CD8-positive, alpha-beta memory T cell (primary cell): ENCODE measurements at regions not wholly inside any gene's neighbourhood (a gene's known extent, or its start where the extent isn't known, plus 50 kb on each side); places are given as distances from the start of the nearest gene placed in this dataset.
A peak's percentile ranks its signal among the peaks of the same experiment; 100 is the strongest.
"Not testable (repeated sequence)": the region's sequence is repeated elsewhere in the genome, so short reads cannot be mapped to it uniquely, and the experiment has no call there.

Source experiments
- CTCF ChIA-PET: fragments of 350-600 bp; sonication (Branson Sonifier 250); formaldehyde crosslinking; loops from one replicate; lab custom pipeline; 2021; ENCODE audit warnings: antibody characterized with exemption; lab: Charles Lee
- POLR2A ChIA-PET: fragments of 350-600 bp; sonication (Branson Sonifier 250); formaldehyde crosslinking; loops from one replicate; lab custom pipeline; 2021; ENCODE audit warnings: antibody characterized with exemption; lab: Charles Lee
- DNase-seq, 5 donors: peaks; one replicate each; pipeline versions ENCODE4 v3.0.0 to v3.0.0-alpha.2; 2020 to 2022; ENCODE audit warnings: mixed read lengths in 1 of 5
- H3K27ac ChIP-seq: one replicate; pipeline ENCODE4 v1.7.0; 2013; ENCODE audit warnings: low read depth, mild to moderate bottlenecking, low read length, moderate library complexity
- H3K27me3 ChIP-seq: 2 replicates; pipeline ENCODE4 v1.7.0; 2013; ENCODE audit warnings: low read length, mild to moderate bottlenecking; ENCODE audit not compliant: insufficient read depth, poor library complexity, severe bottlenecking
- H3K36me3 ChIP-seq: 2 replicates; pipeline ENCODE4 v1.7.0; 2013; ENCODE audit warnings: mild to moderate bottlenecking, low read length, moderate library complexity; ENCODE audit not compliant: insufficient read depth
- H3K4me1 ChIP-seq: 2 replicates; pipeline ENCODE4 v1.7.0; 2013; ENCODE audit warnings: mild to moderate bottlenecking, low read length, moderate library complexity; ENCODE audit not compliant: insufficient read depth
- H3K4me3 ChIP-seq: 2 replicates; pipeline ENCODE4 v1.7.0; 2013; ENCODE audit warnings: mild to moderate bottlenecking, low read length
- H3K9me3 ChIP-seq: 2 replicates; pipeline ENCODE4 v1.7.0; 2013; ENCODE audit warnings: mild to moderate bottlenecking, low read length
- H3K27ac Mint-ChIP-seq, 8 donors: one replicate each; pipeline ENCODE4 v1.8.0; 2020 to 2021; ENCODE audit warnings: mixed read lengths in 8 of 8, mild to moderate bottlenecking in 6 of 8, inconsistent platforms in 3 of 8, moderate library complexity in 3 of 8
- H3K27me3 Mint-ChIP-seq, 2 donors: one replicate each; pipeline ENCODE4 v1.8.0; 2020 to 2021; ENCODE audit warnings: mixed read lengths in 2 of 2, mild to moderate bottlenecking in 1 of 2, moderate library complexity in 1 of 2
- H3K36me3 Mint-ChIP-seq, 3 donors: one replicate each; pipeline ENCODE4 v1.8.0; 2020 to 2021; ENCODE audit warnings: mixed read lengths in 3 of 3, inconsistent platforms in 1 of 3, mild to moderate bottlenecking in 1 of 3
- H3K4me1 Mint-ChIP-seq, 3 donors: one replicate each; pipeline ENCODE4 v1.8.0; 2020 to 2021; ENCODE audit warnings: mixed read lengths in 3 of 3, inconsistent platforms in 1 of 3, mild to moderate bottlenecking in 1 of 3
- H3K4me3 Mint-ChIP-seq, 7 donors: one replicate each; pipeline ENCODE4 v1.8.0; 2020 to 2021; ENCODE audit warnings: mixed read lengths in 7 of 7, mild to moderate bottlenecking in 6 of 7, moderate library complexity in 4 of 7, inconsistent platforms in 2 of 7
- H3K9me3 Mint-ChIP-seq, 5 donors: one replicate each; pipeline ENCODE4 v1.8.0; 2020 to 2022; ENCODE audit warnings: mixed read lengths in 5 of 5, mild to moderate bottlenecking in 3 of 5, moderate library complexity in 2 of 5, inconsistent platforms in 1 of 5

DNA sequence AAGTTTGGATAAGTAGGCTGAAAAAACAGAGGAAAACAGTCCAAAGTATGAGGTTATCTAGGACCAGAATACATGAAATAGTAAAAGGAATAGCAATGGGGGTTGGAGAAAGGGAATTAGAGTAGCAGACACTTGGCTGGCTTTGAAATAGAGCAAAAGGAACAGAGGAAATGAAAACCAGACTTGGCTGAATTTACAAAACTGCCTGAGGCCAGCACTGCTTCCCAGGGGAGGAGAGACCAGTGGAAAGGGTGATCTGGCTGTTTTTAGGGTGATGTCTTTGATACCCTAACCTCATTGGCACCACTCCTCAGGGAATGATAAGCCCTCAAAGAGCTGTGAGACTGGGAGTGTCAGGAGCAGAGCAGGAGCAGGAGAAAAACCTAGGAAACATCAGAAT is 413.4 kb upstream of the SLC30A5 start:
- H3K36me3 Mint-ChIP-seq = peaks cover 0 to 2% (median 0%) of the 10 kb centered on the region in 3 donors
- DNase-seq = no peak
- H3K36me3 ChIP-seq = no peaks in the 10 kb centered on the region
- H3K4me3 ChIP-seq = no peak overlapping the region
- ChIA-PET CTCF (no interaction called here), POLR2A (no interaction called here)
- no peaks in the 10 kb centered on the region for H3K4me1 Mint-ChIP-seq
- H3K27me3 ChIP-seq = no peaks in the 10 kb centered on the region
- no peak overlapping the region for H3K4me3 Mint-ChIP-seq
- H3K27ac Mint-ChIP-seq = no peak overlapping the region
- no peaks in the 10 kb centered on the region for H3K9me3 ChIP-seq
- H3K27ac ChIP-seq = no peak overlapping the region
- peaks cover 7 to 11% of the 10 kb centered on the region in 2 donors for H3K27me3 Mint-ChIP-seq
- no peaks in the 10 kb centered on the region for H3K4me1 ChIP-seq
- no peaks in the 10 kb centered on the region for H3K9me3 Mint-ChIP-seq

DNA sequence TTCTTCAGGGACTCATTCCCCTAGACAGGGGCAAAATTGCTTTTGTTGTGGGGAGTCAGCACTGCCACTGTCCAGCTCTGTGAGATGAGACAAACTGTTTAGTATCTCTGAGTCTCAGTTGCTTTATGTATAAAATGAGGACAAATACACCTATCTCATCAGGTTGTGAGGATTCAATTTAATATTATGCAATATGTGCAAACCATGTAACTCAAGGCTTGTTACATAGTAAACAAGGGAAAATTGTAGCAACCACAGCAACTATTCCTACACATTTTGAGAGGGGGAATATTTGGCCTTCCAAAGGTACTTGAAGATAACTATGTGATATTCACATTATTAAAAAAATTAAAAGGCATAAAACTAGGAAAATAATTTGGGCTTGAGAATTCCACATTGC is 411.9 kb upstream of the SLC30A5 start:
- Mint-ChIP-seq H3K27me3 (peaks cover 7 to 11% of the 10 kb centered on the region in 2 donors), H3K36me3 (peaks cover 0 to 2% (median 0%) of the 10 kb centered on the region in 3 donors), H3K27ac (no peak overlapping the region), H3K4me1 (no peaks in the 10 kb centered on the region), H3K4me3 (no peak overlapping the region), H3K9me3 (no peaks in the 10 kb centered on the region)
- DNase-seq = no peak
- no peaks in the 10 kb centered on the region for H3K36me3 ChIP-seq
- no peaks in the 10 kb centered on the region for H3K27me3 ChIP-seq
- no peaks in the 10 kb centered on the region for H3K4me1 ChIP-seq
- POLR2A ChIA-PET = no interaction called here
- H3K4me3 ChIP-seq = no peak overlapping the region
- CTCF ChIA-PET = no interaction called here
- no peaks in the 10 kb centered on the region for H3K9me3 ChIP-seq
- H3K27ac ChIP-seq = no peak overlapping the region

DNA sequence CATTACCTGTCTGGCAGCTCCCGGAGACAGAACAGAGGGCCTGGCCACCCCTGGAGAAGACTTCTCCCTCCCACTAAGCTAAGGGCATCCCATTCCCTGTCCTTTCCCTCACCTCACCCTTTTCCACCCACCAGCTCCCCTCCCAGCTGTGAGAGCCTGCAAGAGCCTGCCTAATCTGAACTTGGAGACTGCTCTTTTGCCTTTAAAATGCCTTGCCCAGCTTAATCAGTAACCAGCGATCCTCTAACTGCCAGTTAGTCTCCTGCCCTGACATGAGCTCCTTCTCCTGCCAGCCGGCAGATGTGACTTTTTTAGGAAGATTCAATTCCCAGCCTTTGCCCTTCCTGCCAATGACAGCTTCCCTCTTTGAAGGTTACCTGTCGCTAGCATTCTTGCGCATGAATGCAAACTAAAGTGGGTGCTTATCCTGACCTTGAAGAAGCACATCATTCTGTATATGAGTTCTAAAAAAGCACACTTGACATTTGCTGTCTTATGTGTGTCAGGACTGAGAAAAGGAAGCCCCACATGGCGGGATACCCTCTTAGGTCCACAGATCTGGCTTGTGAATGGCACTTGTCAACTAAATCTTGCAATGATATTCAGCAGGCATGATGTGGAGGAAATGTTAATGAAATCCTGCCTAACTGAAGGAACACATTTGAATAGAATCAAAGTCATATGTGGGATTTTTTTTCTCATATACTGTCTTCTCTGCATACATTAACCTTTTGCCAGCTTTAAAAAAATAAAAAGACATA is 411.2 kb upstream of the SLC30A5 start:
- H3K27me3 Mint-ChIP-seq = peaks cover 7 to 11% of the 10 kb centered on the region in 2 donors
- no peaks in the 10 kb centered on the region for H3K4me1 Mint-ChIP-seq
- H3K27ac ChIP-seq = no peak overlapping the region
- H3K9me3 ChIP-seq = no peaks in the 10 kb centered on the region
- no peak overlapping the region for H3K4me3 ChIP-seq
- peak overlapping the region in 1 of 8 donors; percentile 26 for H3K27ac Mint-ChIP-seq
- no peaks in the 10 kb centered on the region for H3K36me3 Mint-ChIP-seq
- POLR2A ChIA-PET = no interaction called here
- no peaks in the 10 kb centered on the region for H3K4me1 ChIP-seq
- no peak for DNase-seq
- H3K27me3 ChIP-seq = no peaks in the 10 kb centered on the region
- H3K36me3 ChIP-seq = no peaks in the 10 kb centered on the region
- CTCF ChIA-PET = no interaction called here
- no peaks in the 10 kb centered on the region for H3K9me3 Mint-ChIP-seq
- no peak overlapping the region for H3K4me3 Mint-ChIP-seq

DNA sequence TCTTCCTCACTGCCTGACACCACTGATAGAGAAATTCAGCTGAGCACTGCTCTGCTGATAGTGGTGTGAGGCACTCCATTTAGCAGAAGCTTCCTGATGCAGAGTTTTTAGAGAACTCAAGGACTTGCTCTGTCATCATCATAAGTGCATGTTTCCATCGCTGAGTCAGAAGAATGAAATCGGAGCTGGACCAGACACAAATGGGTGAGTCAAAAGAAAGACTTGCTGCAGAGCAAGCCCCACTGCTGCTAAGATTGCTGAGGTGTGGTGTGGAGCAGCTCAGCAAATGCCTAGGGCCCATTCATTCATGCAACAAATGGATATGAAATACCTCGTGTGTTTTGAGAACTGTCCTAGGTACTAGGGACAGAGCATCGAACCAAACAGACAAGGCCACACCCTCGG is 410.2 kb upstream of the SLC30A5 start:
- no peak for DNase-seq
- H3K36me3 ChIP-seq = no peaks in the 10 kb centered on the region
- CTCF ChIA-PET = no interaction called here
- Mint-ChIP-seq H3K4me1 (no peaks in the 10 kb centered on the region), H3K27ac (no peak overlapping the region), H3K36me3 (no peaks in the 10 kb centered on the region), H3K27me3 (peaks cover 7 to 11% of the 10 kb centered on the region in 2 donors), H3K9me3 (no peaks in the 10 kb centered on the region), H3K4me3 (no peak overlapping the region)
- POLR2A ChIA-PET = no interaction called here
- H3K4me3 ChIP-seq = no peak overlapping the region
- H3K4me1 ChIP-seq = no peaks in the 10 kb centered on the region
- H3K9me3 ChIP-seq = no peaks in the 10 kb centered on the region
- H3K27me3 ChIP-seq = no peaks in the 10 kb centered on the region
- H3K27ac ChIP-seq = no peak overlapping the region

DNA sequence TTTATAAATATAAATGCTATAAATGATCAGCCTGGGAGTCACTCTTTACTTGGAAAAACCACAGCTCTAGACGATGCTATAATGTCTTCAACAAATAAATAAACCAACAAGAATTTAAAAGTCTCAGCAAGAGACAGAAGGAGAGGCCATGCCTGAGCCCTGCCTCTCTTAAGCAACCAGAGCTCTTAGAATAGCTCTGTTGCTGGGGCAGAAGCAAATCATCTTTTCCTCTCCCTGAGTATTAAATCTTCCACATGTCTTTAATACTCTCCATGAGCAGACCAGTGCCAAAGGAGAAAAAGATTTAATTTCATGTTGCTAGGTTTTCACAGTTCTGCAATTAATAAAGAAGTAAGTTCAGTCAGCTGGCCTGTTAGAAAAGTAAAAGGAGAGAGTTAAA is 408.0 kb upstream of the SLC30A5 start:
- peaks cover 7 to 8% of the 10 kb centered on the region in 2 donors for H3K27me3 Mint-ChIP-seq
- CTCF ChIA-PET = no interaction called here

DNA sequence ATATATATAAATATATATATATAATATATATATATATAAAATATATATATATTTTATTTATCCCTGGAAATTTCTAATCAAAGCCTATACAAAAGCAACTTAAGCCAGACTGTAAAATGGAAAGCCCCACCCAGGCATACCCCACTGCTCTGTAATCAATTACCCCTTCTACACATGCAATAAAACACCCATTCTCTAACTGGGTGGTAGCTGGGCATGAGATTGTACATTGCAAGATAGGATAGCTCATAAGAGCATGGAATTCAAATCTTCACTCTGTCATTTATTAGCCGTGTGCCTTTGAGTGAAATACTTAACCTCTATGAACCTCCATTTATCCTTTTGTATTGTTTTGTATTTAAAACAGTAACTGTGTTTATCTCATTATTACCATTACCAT is 405.3 kb upstream of the SLC30A5 start:
- Histone ChIP-seq H3K4me3 (no peak overlapping the region), H3K9me3 (no peaks in the 10 kb centered on the region), H3K27me3 (no peaks in the 10 kb centered on the region), H3K27ac (no peak overlapping the region), H3K36me3 (no peaks in the 10 kb centered on the region), H3K4me1 (no peaks in the 10 kb centered on the region)
- Mint-ChIP-seq H3K4me1 (no peaks in the 10 kb centered on the region), H3K36me3 (peaks cover 0 to 5% (median 1%) of the 10 kb centered on the region in 3 donors), H3K4me3 (no peak overlapping the region), H3K9me3 (peaks cover 0 to 7% (median 4%) of the 10 kb centered on the region in 5 donors), H3K27me3 (peaks cover 3 to 7% of the 10 kb centered on the region in 2 donors), H3K27ac (no peak overlapping the region)
- ChIA-PET POLR2A (no interaction called here), CTCF (no interaction called here)
- no peak for DNase-seq

More for the DNA sequence above, 408.0 kb upstream of the SLC30A5 start:
- POLR2A ChIA-PET = no interaction called here
- no peak overlapping the region for H3K4me3 ChIP-seq
- no peak overlapping the region for H3K27ac ChIP-seq
- no peaks in the 10 kb centered on the region for H3K27me3 ChIP-seq
- H3K9me3 ChIP-seq = no peaks in the 10 kb centered on the region
- no peak for DNase-seq
- no peaks in the 10 kb centered on the region for H3K36me3 Mint-ChIP-seq
- H3K4me1 ChIP-seq = no peaks in the 10 kb centered on the region
- H3K4me1 Mint-ChIP-seq = no peaks in the 10 kb centered on the region
- H3K36me3 ChIP-seq = no peaks in the 10 kb centered on the region
- H3K9me3 Mint-ChIP-seq = peaks cover 0 to 4% (median 0%) of the 10 kb centered on the region in 5 donors
- no peak overlapping the region for H3K27ac Mint-ChIP-seq
- no peak overlapping the region for H3K4me3 Mint-ChIP-seq

DNA sequence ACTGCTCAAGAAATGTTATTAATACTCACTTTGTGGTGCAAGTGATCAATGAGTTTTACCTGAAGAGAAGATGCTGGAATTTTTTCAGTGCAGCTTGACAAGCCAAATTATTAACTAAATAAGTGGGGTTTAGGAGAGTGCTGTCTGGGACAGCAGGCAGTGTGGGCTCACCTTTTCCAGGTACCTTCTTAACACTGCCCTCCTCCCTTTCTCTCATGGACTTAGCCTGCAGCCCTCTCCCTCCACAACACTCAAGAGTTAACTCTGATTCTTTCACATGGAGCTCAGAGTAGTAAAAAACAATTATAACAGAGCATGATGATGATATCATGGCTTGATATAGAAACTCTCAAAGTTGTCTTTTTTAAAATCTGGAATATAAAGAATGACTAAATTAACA is 404.8 kb upstream of the SLC30A5 start:
- H3K9me3 Mint-ChIP-seq = peaks cover 0 to 7% (median 4%) of the 10 kb centered on the region in 5 donors

DNA sequence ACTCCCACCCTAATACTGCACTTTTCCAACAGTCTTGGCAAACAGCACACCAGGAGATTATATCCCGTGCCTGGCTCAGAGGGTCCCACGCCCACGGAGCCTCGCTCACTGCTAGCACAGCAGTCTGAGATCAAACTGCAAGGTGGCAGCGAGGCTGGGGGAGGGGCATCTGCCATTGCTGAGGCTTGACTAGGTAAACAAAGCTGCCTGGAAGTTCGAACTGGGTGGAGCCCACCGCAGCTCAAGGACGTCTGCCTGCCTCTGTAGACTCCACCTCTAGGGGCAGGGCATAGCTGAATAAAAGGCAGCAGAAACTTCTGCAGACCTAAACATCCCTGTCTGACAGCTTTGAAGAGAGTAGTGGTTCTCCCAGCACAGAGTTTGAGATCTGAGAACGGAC is 401.9 kb upstream of the SLC30A5 start:
- H3K36me3 Mint-ChIP-seq, H3K4me1 Mint-ChIP-seq, H3K27ac Mint-ChIP-seq, H3K4me1 ChIP-seq, H3K27me3 ChIP-seq, H3K9me3 ChIP-seq, DNase-seq, CTCF ChIA-PET, H3K4me3 Mint-ChIP-seq, H3K27ac ChIP-seq, H3K9me3 Mint-ChIP-seq, H3K4me3 ChIP-seq, H3K36me3 ChIP-seq, POLR2A ChIA-PET, H3K27me3 Mint-ChIP-seq: not testable (repeated sequence)

More for the DNA sequence above, 404.8 kb upstream of the SLC30A5 start:
- no peaks in the 10 kb centered on the region for H3K4me1 ChIP-seq
- no peak overlapping the region for H3K27ac ChIP-seq
- Mint-ChIP-seq H3K27ac (no peak overlapping the region), H3K27me3 (peaks cover 3 to 4% of the 10 kb centered on the region in 2 donors), H3K36me3 (peaks cover 0 to 5% (median 1%) of the 10 kb centered on the region in 3 donors), H3K4me1 (no peaks in the 10 kb centered on the region), H3K4me3 (no peak overlapping the region)
- no peaks in the 10 kb centered on the region for H3K27me3 ChIP-seq
- H3K4me3 ChIP-seq = no peak overlapping the region
- POLR2A ChIA-PET = no interaction called here
- no peaks in the 10 kb centered on the region for H3K9me3 ChIP-seq
- CTCF ChIA-PET = no interaction called here
- no peak for DNase-seq
- no peaks in the 10 kb centered on the region for H3K36me3 ChIP-seq
